ENCODE measurements at regions not wholly inside any gene's neighbourhood (a gene's known extent, or its start where the extent isn't known, plus 50 kb on each side); places are given as distances from the start of the nearest gene placed in this dataset.

DNA sequence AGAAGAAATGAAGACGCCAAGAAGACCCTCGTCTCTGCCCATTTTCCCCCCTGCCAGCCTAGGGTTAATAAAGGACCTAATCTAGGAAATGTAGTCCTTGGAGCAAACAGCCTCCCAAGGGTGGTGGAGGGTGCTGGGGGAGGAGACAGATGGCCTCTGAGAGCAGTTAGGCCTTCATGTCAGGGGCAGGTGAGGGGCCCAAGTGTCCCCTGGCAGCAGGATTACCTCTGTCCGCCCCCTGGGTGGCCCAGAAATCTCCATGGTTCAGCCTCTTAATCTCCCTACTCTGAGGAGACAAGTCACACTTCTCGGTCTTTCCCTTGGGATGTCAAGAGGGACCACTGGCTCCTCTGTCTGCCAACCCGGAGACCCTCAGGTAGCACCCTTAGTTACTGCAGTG is 365.4 kb upstream of the TNRC6C start:
- no peak for DNase-seq

DNA sequence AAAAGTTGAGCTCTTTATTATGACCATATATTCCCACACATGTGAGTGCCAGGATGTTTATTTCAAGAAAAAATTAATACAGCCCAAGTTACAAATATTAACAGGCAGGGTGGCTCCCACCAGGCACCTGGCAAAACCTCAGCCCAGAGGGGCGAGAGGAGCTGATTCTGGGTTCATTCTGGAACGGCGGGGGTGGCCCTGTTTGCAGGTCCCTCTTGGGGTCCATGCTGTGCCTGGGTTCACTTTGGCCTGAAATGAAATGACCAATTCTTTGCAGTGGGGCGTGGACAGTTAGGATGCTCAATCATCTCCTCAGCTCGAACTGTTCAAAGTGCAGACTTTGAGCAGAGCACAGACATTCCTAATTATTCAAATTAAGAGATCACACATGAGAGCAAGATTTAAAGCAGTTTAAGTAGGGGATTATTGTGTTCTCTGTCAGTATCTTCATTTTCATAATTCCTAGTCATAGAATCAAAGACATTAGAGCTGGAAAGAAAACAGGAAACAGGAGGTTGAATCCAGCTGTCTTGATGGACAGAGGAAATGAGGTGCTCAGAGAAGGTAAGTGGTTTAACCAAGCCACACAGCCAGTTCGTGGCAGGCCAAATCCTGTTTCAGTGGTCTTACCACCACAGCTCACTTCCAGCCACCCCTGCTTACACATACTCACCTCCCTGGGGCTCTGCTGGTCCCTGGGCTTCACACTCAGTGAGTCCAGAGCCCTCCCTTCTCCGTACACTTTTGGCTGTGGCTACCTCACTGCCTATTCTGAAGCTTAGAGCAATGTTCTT is 363.9 kb upstream of the TNRC6C start:
- no peak for DNase-seq

DNA sequence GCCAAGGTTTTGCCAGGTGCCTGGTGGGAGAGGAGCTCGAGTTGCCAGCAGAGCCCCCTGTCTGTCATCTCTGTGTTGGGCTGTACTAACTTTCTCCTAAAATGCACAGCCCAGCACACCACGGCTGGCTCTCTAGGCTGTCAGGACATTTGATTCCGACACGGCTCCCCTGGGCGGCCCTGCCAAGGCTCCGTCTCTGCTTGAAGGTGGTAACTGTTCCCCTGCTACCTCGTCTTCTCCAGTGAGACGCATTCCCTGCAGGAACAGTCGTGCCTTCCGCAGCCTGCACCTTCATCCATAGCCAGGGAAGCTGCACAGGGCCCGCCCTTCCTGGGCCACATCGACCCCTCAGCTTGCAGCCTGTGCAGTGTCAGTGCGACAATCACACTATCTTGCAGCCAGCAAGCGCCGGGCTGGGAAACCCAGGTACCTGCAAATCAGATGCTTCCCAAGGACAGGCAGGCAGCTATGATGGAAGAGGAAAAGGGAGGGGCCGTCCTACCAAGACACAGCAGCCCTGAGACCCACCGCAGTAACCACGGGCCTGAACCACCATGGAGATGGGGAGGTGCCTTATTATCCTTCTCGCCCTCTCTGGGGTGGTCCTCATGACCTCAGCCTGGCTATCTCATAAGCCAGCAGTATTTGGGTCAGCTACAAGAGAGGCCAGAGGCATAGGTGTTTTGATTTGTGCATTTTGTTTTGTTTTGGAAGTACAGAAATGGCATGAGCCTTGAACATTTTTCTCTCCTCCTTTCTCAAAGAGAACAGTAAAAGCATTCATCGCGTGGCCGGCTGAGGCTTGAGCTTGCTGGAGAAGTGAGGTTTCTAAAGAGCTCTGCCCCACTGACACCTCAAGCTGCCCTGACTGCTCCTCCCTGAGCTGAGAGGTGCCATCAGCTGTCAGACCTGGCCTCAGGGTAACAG is 361.7 kb upstream of the TNRC6C start:
- no peak for DNase-seq

DNA sequence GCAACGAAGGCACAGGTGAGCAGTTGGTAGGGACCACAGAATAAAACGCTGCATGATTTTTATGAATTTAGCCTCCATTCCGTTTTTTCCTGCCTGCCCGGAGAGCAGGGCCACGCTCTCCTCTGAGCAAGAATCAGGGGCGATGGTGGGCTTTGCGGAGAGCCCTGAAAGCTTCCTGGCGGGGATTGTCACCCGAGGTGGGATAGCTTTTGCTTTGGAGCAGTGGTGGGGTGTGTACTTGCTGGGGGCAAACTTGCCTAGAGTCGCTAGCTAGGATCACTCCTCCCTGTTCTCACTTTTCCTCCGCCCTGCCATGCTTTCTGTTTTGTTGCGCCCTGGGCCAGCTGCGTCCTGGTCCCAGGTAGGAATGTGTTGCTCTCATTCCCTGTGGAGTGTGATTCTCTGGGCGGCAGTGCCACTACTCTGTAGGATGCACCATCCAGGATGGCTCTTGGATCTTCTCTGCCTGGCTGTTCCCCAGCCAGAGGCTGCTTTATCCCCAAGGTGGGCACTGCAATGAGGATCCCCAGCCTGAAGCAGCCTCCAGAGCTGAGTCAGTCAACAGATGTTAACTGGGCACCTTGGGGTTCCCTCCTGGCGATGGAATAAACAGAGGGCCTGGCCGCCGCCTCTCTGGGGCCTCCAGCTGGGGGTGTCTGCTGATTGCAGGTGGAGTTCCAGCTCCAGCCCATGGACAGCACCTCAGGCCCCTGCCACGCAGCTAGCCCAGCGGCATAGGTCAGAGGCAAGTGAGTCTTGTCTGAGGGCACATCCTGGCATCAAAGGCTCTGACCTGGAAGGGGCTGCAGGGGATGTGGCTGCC is 360.9 kb upstream of the TNRC6C start:
- no peak for DNase-seq

DNA sequence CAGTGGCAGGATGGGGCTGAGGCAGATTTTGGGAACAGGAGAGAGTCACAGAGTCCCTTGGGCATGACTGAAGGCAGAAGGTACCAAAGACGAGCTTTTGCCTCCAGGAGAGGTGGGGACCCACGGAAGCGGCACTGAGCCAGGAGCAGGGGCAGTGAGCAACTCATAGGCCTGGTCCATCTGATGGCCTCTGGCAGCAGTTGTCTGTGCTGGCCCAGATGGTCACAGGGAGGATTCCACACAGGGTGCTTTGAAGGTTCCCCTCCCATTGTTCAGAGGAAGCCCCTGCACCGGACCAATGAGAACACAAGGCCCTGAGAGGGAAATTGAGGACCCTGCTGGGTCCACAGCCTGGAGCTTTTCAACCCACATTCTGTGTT is 360.3 kb upstream of the TNRC6C start:
- DNase-seq, result no peak

DNA sequence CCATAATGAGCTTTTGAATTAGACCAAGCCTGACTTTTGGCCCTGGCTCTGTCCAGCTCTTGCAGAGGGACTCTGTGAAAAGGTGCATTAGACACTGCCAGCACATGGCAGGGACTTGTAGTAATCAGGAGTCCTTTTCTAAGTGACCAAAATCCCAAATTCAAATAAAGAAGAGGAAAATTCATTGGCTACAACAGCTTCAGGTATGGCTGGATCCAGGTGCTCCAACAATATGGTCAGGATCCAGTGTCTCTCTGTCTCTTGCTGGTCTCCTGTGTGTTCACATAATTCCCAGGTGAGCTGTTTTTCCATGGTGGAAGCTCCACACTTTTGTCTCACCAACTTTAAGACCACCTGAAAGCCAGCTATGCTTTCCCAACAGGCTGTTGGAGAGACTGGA is 358.8 kb upstream of the TNRC6C start:
- DNase-seq, result no peak

DNA sequence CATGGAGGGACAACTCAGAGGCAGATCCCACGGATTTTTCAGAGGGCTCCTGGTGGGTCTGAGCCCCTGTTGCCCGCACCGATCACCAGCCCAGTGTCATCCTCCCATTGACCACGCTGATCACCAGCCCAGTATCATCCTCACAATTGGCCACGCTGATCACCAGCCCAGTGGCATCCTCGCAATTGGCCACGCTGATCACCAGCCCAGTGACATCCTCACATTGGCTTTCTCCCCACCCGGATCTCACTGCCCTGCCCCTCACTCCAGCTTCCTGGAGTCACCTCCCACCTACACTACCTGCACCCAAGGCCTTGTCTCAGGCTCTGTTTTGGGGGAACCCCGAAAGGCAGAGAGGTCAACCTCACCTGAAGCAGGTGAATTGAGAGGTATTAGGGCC is 358.2 kb upstream of the TNRC6C start:
- DNase-seq, result no peak

DNA sequence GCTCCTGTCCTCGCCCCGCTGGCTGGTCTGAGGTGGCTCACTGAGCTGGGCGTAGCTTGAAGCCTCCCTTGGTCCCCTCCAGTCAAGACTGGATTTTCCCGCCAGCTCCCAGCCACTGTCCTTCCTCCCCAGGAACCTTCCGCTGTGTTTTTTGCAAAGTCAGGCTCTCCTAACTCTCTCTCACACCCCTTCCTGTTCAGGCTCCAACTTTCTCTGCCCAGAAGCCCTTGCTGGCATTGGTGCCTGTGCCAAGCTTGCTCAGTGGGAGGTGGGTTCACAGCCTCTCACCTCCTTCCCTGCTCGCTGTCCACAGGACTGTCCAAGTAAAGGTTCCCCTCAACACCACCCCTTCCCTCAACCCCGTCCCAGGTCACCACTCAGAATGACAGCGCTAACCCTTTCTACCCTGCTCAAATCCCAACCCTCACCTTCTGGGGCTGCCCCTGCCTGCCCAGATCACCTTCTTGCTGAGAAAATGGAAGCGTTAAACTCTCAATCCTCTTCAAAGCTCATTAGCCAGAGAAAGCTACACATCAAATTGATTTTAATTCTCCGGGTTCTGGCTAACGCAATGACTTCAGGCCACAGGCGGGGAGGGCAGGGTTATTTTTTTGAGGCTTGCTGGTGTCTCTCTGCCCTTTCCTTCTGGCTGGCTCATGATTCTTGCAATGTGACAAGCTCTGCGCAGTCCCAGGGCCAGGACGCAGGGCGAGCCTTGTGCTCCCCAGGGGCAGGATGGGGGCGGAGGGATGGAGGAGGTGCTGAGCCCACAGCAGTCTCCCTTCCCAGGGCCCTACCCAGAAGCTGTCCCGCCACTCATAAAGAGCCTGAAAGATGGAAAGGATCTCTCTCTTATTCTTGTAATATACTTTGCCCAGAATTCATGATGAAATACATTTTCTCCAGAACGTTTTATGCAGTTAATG is 357.2 kb upstream of the TNRC6C start:
- DNase-seq, result no peak

DNA sequence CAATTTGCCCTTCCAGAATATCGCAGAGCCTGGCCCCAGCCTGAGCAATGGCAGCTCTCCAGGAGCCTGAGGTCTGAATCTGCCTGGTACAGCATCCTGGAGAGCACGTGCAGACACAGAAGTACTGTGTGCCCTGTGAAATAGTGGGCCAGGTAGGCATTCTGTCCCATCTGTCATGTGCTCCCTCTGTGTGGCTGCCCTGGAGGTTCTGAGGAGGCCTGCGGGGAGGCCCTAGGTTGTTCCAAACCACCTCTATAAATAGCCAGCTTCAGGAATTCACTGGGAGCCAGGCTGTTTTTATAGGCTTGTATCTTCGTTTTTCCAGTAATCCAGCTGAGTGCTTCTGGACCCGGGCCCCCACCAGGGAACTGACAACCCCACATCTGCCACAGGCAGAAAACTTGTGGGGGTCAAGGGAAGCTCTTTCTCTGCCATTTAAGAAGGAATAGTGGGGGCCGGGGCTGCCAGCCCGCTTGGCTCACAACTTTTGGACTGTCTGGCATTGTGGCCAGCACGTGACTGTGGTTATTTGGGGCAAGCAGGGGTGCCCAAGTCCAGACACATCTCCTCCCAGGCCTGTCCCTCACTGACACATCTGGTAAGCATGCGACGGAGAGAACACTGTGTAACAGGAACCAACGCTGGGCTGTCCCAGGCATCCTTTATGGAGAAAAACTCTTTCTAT is 356.3 kb upstream of the TNRC6C start:
- no peak for DNase-seq

DNA sequence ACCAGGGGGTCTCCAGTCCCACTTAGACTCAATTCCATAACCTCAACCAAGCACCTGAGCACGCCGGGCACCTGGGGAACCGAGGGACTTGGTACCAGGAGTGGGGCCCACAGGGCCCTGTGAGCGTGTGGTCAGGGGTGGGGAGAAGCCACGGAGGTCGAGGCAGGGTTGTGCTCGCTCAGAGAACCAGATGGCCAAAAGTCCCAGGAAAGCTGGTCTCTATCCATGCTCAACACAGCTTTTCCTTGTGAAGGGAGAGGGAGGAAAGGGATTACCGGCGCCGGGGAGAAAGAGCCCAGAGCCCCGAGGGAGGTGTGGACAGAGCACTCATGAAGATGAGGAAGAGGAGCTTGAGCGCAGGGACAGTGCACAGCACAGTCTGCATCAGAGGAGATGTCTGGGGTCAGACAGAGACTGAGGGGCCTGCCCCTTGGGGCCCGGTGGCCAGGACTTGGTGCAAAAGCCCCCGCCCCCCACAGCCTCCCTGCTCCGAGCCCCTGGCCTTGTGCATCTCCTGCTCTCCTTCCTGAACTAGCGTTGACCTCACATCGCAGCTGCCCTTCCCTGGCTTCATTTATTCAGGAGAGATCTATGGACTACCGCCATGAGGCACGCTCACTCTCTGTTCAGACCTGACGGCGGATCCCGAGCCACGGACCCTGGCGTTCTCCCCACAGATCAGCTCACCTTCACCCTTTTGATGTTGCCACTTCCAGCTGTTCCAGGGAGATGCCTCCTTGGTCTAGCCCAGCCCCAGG is 355.4 kb upstream of the TNRC6C start:
- no peak for DNase-seq

DNA sequence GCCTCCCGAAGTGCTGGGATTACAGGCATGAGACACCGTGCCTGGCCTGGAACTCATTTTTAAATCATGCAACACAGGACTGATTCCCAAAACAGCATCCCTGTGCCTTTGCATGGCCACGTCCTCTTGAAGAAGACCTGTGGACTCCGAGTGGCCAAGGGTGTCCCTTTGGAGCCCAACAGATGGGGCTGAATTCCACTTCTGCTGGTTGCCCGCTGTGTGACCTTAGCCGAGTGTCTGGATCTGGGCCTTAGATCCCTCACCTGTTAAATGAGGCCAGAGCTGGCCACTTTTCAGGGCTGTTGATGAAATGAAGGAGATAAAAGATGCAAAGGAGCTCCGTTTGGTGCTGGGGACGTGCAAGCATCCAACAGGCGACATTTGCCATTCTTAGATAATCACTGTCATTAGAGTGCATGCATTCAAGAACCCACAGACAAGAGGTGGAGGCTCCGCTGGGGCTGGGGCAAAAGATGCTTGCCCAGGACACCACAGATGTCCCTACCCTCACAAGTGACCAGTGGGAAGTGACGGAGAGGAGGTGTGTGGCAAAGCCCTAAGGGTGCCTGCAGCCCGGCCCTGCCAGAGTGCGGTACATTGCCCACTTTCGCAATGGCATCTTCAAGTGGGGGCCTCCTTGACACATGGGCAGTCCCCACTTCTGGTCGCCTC is 354.1 kb upstream of the TNRC6C start:
- DNase-seq, result no peak

DNA sequence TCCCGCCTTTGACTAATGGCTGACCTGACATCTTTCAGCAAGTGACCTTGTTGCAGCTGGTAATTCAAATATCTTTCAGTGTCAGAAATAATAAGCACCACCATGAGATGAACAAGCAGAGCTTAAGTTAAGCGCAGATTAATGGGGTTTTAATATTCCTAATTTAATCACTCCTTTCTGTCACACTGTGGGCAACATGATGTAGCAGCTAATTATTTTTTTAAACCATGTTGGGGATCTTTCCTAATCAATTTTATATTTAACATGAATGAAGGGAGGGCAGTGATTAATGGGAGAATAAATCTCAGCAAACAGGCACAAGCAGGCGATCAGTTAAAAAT is 353.6 kb upstream of the TNRC6C start:
- DNase-seq, result no peak

DNA sequence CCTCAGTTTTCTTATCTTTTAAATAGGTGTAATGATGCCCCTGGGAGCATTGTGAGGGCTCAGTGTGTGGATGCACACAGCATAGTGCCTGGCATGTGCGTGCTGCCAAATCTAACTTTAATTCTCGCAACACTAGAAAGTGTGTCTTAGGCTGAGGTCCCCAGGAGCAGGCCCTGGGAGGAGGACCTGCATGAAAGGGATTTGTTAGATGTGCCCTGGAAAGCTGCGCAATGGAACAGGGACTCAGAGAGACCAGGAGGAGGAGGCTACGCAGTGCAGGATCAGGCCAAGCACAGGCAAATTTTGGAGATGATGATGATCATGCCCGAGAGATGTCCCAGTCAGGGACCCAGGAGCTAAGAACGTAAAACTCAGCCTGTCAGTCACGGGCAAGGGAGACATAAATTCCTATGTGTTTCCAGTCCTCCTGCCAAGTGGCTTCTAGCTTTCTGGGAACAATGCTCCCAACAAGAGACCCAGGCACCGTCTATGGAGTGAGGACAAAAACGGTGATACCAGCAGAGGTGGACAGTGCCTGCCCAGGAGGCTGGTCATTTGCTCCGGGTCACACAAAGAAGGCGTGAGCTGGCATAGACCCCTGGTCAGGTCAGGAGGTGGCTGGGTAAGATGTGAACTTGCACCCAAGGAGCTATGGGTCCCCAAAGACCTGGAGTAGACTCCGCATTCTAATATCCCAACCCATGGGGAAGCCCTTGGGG is 352.2 kb upstream of the TNRC6C start:
- DNase-seq, result no peak

DNA sequence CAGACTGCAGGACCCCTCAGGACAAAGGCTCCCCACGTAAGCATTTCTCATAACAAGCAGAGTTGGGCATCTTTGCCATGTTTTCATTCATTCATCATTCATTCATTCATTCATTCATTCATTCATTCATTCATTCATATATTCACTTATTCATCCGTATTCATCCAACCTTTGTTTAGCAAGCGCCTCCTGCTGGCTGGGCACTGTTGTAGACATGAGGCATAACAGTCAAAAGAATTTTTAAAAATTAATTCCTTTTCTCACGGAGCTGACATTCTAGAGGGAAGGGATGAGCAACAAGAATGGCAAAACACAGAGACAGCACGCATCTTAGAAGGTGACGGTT is 351.7 kb upstream of the TNRC6C start:
- no peak for DNase-seq

DNA sequence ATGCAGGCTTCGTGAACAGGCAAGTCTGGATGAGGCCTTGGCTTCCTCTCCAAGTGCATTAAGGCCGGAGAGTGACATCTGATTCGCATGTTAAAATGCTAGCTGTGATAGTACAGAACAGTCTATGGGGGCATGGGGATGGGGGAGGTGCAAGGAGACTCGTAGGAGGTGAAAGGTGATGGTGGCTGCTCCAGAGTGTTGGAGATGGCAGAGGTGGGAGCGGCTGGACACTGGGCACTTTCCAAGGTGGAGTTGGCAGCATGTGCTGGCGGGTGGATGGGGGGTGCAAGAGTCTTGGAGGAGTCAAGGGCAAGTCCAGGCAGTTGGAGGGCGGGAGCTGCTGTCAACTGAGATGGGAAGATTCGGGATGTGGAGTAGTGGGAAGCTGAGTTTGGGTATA is 350.9 kb upstream of the TNRC6C start:
- DNase-seq, result no peak

DNA sequence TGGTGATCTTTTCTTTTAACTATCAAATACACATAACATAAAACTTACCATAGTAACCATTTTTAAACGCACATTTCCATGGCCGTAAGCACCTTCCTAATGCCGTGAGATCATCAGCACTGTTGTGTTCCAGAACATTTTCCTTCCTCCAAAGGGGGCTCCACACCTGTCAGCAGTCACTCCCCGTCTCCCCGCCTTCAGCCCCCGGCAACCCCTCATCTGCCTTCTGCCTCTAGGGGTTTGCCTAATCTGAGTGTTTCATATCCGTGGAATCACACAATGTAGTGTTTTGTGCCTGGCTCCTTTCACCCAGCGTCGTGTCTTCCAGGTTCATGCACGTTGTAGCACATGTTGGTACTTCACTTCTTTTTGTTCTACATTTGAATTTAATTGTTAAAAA is 350.1 kb upstream of the TNRC6C start:
- no peak for DNase-seq

DNA sequence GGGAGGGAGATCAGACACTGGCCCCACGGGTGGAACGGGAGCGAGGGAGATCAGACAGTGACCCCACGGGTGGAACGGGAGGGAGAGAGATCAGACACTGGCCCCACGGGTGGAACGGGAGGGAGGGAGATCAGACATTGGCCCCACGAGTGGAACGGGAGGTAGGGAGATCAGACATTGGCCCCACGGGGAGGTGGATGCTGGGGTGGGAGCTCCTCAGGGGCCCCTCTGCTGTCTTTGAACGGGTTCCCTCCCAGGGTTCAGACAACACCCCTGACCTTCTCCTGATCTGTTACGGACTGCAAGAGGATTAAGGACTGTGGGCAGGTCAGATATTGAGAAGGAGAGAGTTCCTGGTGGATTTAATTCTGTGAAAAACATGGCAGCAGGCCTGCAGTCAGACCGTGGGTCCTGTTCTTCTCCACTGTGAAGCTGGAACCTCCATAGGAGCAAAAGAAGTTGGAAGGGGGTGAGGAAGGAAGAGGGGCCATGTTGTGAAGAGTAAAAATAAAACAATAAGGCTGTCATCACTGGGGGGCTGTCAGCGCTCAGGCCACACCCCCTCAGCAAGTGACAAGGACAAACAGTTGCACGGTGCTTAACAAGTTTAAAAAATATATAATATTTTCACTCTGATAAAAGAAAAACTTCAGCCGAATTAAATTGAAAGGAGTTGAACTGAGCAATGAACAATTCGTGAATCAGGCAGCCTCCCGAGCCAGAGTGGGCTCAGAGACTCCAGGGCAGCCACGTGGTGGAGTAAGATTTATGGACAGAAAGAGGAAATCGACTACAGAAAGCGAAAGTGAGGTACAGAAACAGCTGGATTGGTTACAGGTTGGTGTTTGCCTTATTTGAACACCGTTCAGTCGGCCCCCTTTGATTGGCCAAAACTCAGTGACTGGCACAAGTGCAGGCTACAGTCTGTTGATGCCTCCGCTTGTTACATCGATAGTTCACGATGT is 348.7 kb upstream of the TNRC6C start:
- DNase-seq, result peak; percentile 77

DNA sequence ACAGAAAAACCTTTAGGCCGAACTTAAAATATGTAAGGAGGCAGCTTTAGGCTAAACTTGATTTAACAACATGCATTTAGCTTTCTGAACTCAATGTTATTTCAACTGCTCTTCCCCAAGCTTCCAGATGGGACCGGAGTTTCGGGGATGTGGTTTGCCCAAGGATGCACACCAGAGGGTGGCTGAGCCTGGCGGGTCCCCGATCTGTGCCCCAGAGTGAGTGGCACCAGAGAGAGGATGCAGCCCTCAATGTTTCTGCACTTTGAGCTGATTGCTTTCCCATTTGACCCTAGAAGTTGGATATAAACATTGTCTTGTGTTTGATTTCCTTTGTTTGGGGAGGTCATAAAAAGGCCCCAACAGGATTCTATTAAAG is 348.0 kb upstream of the TNRC6C start:
- no peak for DNase-seq
